SH-SY5Y (cell line): ENCODE measurements at regions not wholly inside any gene's neighbourhood (a gene's known extent, or its start where the extent isn't known, plus 50 kb on each side); places are given as distances from the start of the nearest gene placed in this dataset.

Experiments
- GATA2 ChIP-seq: IDR thresholded peaks from 2 replicates; pipeline ENCODE4 v1.6.1; 2011; ENCODE audit warnings: mild to moderate bottlenecking, low read depth, low read length
- GATA3 ChIP-seq: IDR thresholded peaks from 2 replicates; pipeline ENCODE4 v1.6.1; 2011; ENCODE audit warnings: low read depth, mild to moderate bottlenecking, low read length, moderate library complexity

GRCh38 chr14:85428926-85429325, 101.0 kb upstream of the FLRT2 start:
- TF ChIP-seq GATA2, result no peak
- TF ChIP-seq GATA3, result no peak

- no peak for TF ChIP-seq GATA2
- no peak for TF ChIP-seq GATA3
These were observed 92.8 kb upstream of the FLRT2 start for GRCh38 chr14:85437148-85437547.

- TF ChIP-seq GATA2 (no peak), GATA3 (no peak)
These were observed 91.9 kb upstream of the FLRT2 start for GRCh38 chr14:85438001-85438400.

GRCh38 chr14:85438481-85438942, 91.4 kb upstream of the FLRT2 start:
- TF ChIP-seq GATA3 (no peak), GATA2 (no peak)

- TF ChIP-seq GATA2 (no peak), GATA3 (no peak)
These were observed 90.1 kb upstream of the FLRT2 start for GRCh38 chr14:85439696-85440328.

GRCh38 chr14:85441909-85442643, 87.9 kb upstream of the FLRT2 start:
- TF ChIP-seq GATA2 (no peak), GATA3 (no peak)

GRCh38 chr14:85442996-85443395, 86.9 kb upstream of the FLRT2 start:
- no peak for TF ChIP-seq GATA3
- no peak for TF ChIP-seq GATA2

GRCh38 chr14:85444635-85445034, 85.3 kb upstream of the FLRT2 start:
- TF ChIP-seq GATA2 (no peak), GATA3 (no peak)

GRCh38 chr14:85445151-85445795, 84.7 kb upstream of the FLRT2 start:
- TF ChIP-seq GATA3 (no peak), GATA2 (no peak)

GRCh38 chr14:85447883-85448282, 82.1 kb upstream of the FLRT2 start:
- TF ChIP-seq GATA3 (no peak), GATA2 (no peak)

GRCh38 chr14:85451421-85451820, 78.5 kb upstream of the FLRT2 start:
- TF ChIP-seq GATA3 (no peak), GATA2 (no peak)

- TF ChIP-seq GATA3, result no peak
- no peak for TF ChIP-seq GATA2
These were observed 76.3 kb upstream of the FLRT2 start for GRCh38 chr14:85453401-85454225.

GRCh38 chr14:85454226-85454813, 75.6 kb upstream of the FLRT2 start:
- TF ChIP-seq GATA3, result no peak
- no peak for TF ChIP-seq GATA2
